ENCODE measurements at regions not wholly inside any gene's neighbourhood (a gene's known extent, or its start where the extent isn't known, plus 50 kb on each side); places are given as distances from the start of the nearest gene placed in this dataset.

DNA sequence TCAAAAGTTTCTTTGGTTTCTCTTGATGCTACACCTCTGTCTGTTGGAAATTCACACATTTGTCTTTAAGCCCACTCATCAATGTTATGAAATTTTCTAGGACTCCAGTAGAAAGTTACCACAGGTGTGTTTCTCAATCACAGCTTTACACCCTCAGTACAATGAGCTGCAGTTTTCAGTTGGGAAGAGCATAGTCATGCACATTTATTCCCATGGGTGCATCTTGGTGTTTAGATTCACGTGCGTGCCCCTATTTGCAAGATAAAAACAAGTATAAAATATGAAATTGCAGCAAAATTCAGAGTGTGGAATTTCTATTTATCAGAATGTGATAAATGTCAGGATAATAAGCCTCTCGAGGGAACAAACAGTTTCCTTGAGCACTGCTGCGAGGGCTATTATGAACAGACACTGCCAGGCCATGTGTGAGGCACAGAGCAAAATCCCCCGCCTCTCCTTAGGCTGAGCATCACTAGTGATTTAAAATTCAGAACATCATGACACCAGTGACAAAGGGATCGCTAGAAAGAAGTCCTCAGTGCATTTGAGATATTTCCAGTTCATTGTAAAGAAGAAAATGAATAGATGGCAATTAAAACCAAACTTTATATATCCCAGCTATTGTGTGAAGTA, 512.2 kb upstream of the TCF4 start (continued):
- TF ChIP-seq RUNX3 (IDR thresholded peaks at IDR 0.05; ENCODE audit: low read length) (no peak), YBX1 (IDR thresholded peaks at IDR 0.05) (no peak), SMAD1 (IDR thresholded peaks at IDR 0.05; ENCODE audit: low read depth, partially characterized antibody) (no peak), ESRRA (IDR thresholded peaks at IDR 0.05; ENCODE audit: low read length) (no peak), EGR1 (IDR thresholded peaks at IDR 0.05; ENCODE audit: borderline replicate concordance in 1 of 2, low read depth in 2 of 2, low read length in 2 of 2) (no peak), TBL1XR1 (IDR thresholded peaks at IDR 0.05; ENCODE audit: low read depth, low read length) (no peak), USF2 (IDR thresholded peaks at IDR 0.05; ENCODE audit: borderline replicate concordance, low read depth, low read length) (no peak), FOXM1 (IDR thresholded peaks at IDR 0.05; ENCODE audit: low read depth, low read length) (no peak), CHD2 (IDR thresholded peaks at IDR 0.05; ENCODE audit: borderline replicate concordance, low read depth, low read length) (no peak), IRF5 (IDR thresholded peaks at IDR 0.05; ENCODE audit: borderline replicate concordance) (no peak), HDGF (IDR thresholded peaks at IDR 0.05) (no peak), HDAC6 (IDR thresholded peaks at IDR 0.05; ENCODE audit: unreplicated experiment) (no peak)

GRCh38 chr18:56097621-56098020, 509.6 kb upstream of the TCF4 start:
- Histone ChIP-seq H3K36me3 (ENCODE audit: control insufficient read depth in 2 of 2, insufficient read depth in 2 of 2, low read length in 1 of 2) (no peaks in the 10 kb centered on the region), H4K20me1 (ENCODE audit: control insufficient read depth, insufficient read depth) (no peaks in the 10 kb centered on the region), H2AFZ (ENCODE audit: control insufficient read depth, low read depth, low read length) (no peak overlapping the region), H3K27ac (ENCODE audit: control insufficient read depth, insufficient read depth) (no peak overlapping the region), H3K4me3 (no peak overlapping the region), H3K4me1 (ENCODE audit: control insufficient read depth, insufficient read depth, low read length) (no peaks in the 10 kb centered on the region), H3K4me2 (ENCODE audit: control insufficient read depth, insufficient read depth) (no peak overlapping the region), H3K9ac (ENCODE audit: control insufficient read depth, insufficient read depth, low read length) (no peak overlapping the region), H3K27me3 (replicated peaks in 1 of 2; ENCODE audit: control insufficient read depth in 2 of 2, insufficient read depth in 2 of 2, low read length in 1 of 2) (no peaks in the 10 kb centered on the region), H3K79me2 (ENCODE audit: control insufficient read depth, insufficient read depth, low read length) (no peaks in the 10 kb centered on the region), H3K9me3 (replicated peaks; ENCODE audit: control insufficient read depth, insufficient read depth, low read length) (no peaks in the 10 kb centered on the region)
- intact Hi-C loops (cut with micrococcal nuclease; ENCODE audit: unreplicated experiment), result no loop called here
- no TSS peak for BruUV-seq (replicated peaks)
- FAIRE-seq, result no peak
- POLR2A ChIA-PET, result no interaction called here
- CTCF ChIA-PET, result no interaction called here
- in situ Hi-C loops (cut with MboI), result no loop called here
- DNase-seq (ENCODE audit: low read depth, low spot score), result no peak
- 32% methylated on average over 5 of the region's 5 CpGs for WGBS (ENCODE audit: insufficient coverage, insufficient replicate concordance, low lambda C conversion rate, missing lambda C conversion rate)
- RAD21 ChIA-PET (ENCODE audit: unreplicated experiment), result no interaction called here
- ATAC-seq, result no peak
- SMC1A ChIA-PET (ENCODE audit: uncharacterized antibody, unreplicated experiment), result interaction anchor here (1.0 kb wide), 1 partner anchor 18 kb away, joined by 3 read pairs; no protein-coding TSS in a partner anchor
- no peak for TF ChIP-seq KAT2A (conservative IDR thresholded peaks at IDR 0.05; ENCODE audit: control insufficient read depth, low read depth, low read length)
- TF ChIP-seq NR2F1 (conservative IDR thresholded peaks at IDR 0.05), result no peak
- TF ChIP-seq TAF1 (IDR thresholded peaks at IDR 0.05; ENCODE audit: borderline replicate concordance, low read depth, low read length), result no peak
- TF ChIP-seq CBX5 (IDR thresholded peaks at IDR 0.05; ENCODE audit: low read depth), result no peak
- no peak for TF ChIP-seq GABPA (IDR thresholded peaks at IDR 0.05; ENCODE audit: low read depth)
- TF ChIP-seq SPI1 (IDR thresholded peaks at IDR 0.05; ENCODE audit: borderline replicate concordance, insufficient read depth, low read depth, low read length), result no peak
- TF ChIP-seq LARP7 (IDR thresholded peaks at IDR 0.05), result no peak
- TF ChIP-seq TCF12 (IDR thresholded peaks at IDR 0.05; ENCODE audit: low read depth, low read length), result no peak
- no peak for TF ChIP-seq SMARCA5 (IDR thresholded peaks at IDR 0.05)
- TF ChIP-seq ZNF24 (IDR thresholded peaks at IDR 0.05), result no peak
- TF ChIP-seq E2F4 (IDR thresholded peaks at IDR 0.05; ENCODE audit: low read depth, low read length), result no peak
